Transverse colon (tissue), 4 donors: ENCODE measurements at regions not wholly inside any gene's neighbourhood (a gene's known extent, or its start where the extent isn't known, plus 50 kb on each side); places are given as distances from the start of the nearest gene placed in this dataset.

Experiments used
- DNase-seq: peaks from one replicate; pipeline ENCODE4 v3.0.0-alpha.2; 2019
- H3K27ac ChIP-seq, 4 donors: fragments of 200-600 bp; sonication (generic); 2 replicates each; pipeline ENCODE4 v1.5.1; 2016 to 2018; ENCODE audit warnings: inconsistent platforms in 4 of 4
- H3K27me3 ChIP-seq: fragments of 200-600 bp; sonication (generic); 2 replicates; pipeline ENCODE4 v1.5.1; 2017; ENCODE audit warnings: inconsistent platforms
- H3K36me3 ChIP-seq, 4 donors: fragments of 200-600 bp; sonication (generic); 2 replicates each; pipeline ENCODE4 v1.5.1; 2017 to 2019; ENCODE audit warnings: inconsistent platforms in 4 of 4
- H3K4me1 ChIP-seq, 4 donors: fragments of 200-600 bp; sonication (generic); 2 replicates each; pipeline ENCODE4 v1.5.1; 2017 to 2020; ENCODE audit warnings: inconsistent platforms in 4 of 4
- H3K4me3 ChIP-seq, 4 donors: fragments of 200-600 bp; sonication (generic); 1 replicate in 1 of 4; 2 replicates in 3 of 4; pipeline versions ENCODE4 v1.5.1 to v1.6.1; 2017 to 2019; ENCODE audit warnings: inconsistent platforms in 4 of 4
- H3K9me3 ChIP-seq, 2 donors: fragments of 200-600 bp; sonication (generic); 2 replicates each; pipeline ENCODE4 v1.5.1; 2017 to 2019; ENCODE audit warnings: inconsistent platforms in 2 of 2
- CTCF ChIP-seq, 5 experiments: fragments of 200-600 bp in 3 of 5; fragments of 450-650 bp in 2 of 5; sonication (generic) in 3 of 5; IDR thresholded peaks; 1 replicate in 2 of 5; 2 replicates in 3 of 5; pipeline ENCODE4 v1.5.1; 2016 to 2017; ENCODE audit warnings: antibody characterized with exemption in 5 of 5, inconsistent platforms in 3 of 5, mild to moderate bottlenecking in 2 of 5, moderate library complexity in 1 of 5
- EP300 ChIP-seq: sonication (generic); formaldehyde crosslinking; IDR thresholded peaks from one replicate; pipeline ENCODE4 v1.6.1; 2017; ENCODE audit warnings: antibody characterized with exemption, low read depth
- POLR2A ChIP-seq: fragments of 450-650 bp; IDR thresholded peaks from one replicate; pipeline ENCODE4 v1.6.1; 2016; ENCODE audit warnings: antibody characterized with exemption, mild to moderate bottlenecking, moderate library complexity
- POLR2AphosphoS5 ChIP-seq, 3 donors: sonication (generic); formaldehyde crosslinking; IDR thresholded peaks; one replicate each; pipeline ENCODE4 v1.6.1; 2016; ENCODE audit warnings: antibody characterized with exemption in 3 of 3
- WGBS, 2 donors: methylation state at CpG; one replicate each; pipeline ENCODE4 v1.1.5; 2018; ENCODE audit warnings: low coverage in 1 of 2; 5-methylcytosine and 5-hydroxymethylcytosine counted together
- in situ Hi-C, 4 donors: fragments of 200-750 bp; cut with MboI; loops; one replicate each; pipeline versions ENCODE4 v1.15.0 to v1.15.1; 2017; ENCODE audit warnings: low sequenced_read_pairs in 3 of 4, low pct_ligation_motif_present in 1 of 4, low pct_unique_long_range_greater_than_20kb in 1 of 4
- intact Hi-C: fragments of 100-400 bp; cut with DNase I; formaldehyde crosslinking; loops from one replicate; pipeline ENCODE4 v1.15.1; 2023; ENCODE audit warnings: low total_unique reads

- H3K9me3 ChIP-seq: no peaks in the 10 kb centered on the region
These were observed 88.4 kb upstream of the RHOU start for GRCh38 chr1:228646717-228647522.

GRCh38 chr1:228647523-228648444 lies 87.5 kb upstream of the RHOU start:
- DNase-seq: peak; percentile 44
- H3K36me3 ChIP-seq: no peaks in the 10 kb centered on the region
- intact Hi-C loops: no loop called here
- H3K4me3 ChIP-seq: peak overlapping the region in 3 of 4 donors; percentile 12 to 56 (median 29)
- no peak overlapping the region for H3K27ac ChIP-seq
- H3K9me3 ChIP-seq: no peaks in the 10 kb centered on the region
- TF ChIP-seq POLR2A (no peak), POLR2AphosphoS5 (IDR thresholded peaks at IDR 0.05) (peak in 2 of 3 donors; percentile 2 to 8), CTCF (IDR thresholded peaks at IDR 0.05) (no peak), EP300 (no peak)
- 4% methylated on average over 57 of the region's 67 CpGs; no CpG with 5 or more reads in 1 of the 2 donors for WGBS, 2 donors
- peaks cover 16 to 22% (median 18%) of the 10 kb centered on the region in 4 donors for H3K4me1 ChIP-seq
- in situ Hi-C loops: no loop called here
- peaks cover 62% of the 10 kb centered on the region for H3K27me3 ChIP-seq

More at GRCh38 chr1:228646717-228647522, 88.4 kb upstream of the RHOU start:
- in situ Hi-C loops (no loop called here), intact Hi-C loops (no loop called here)
- DNase-seq: peak; percentile 26
- Histone ChIP-seq H3K27ac (no peak overlapping the region), H3K4me1 (peaks cover 16 to 22% (median 18%) of the 10 kb centered on the region in 4 donors), H3K4me3 (peak overlapping the region; percentile 12 to 56 (median 22)), H3K36me3 (no peaks in the 10 kb centered on the region), H3K27me3 (peaks cover 53% of the 10 kb centered on the region)
- TF ChIP-seq POLR2AphosphoS5 (IDR thresholded peaks at IDR 0.05) (no peak), CTCF (IDR thresholded peaks at IDR 0.05) (no peak), EP300 (no peak), POLR2A (no peak)
- 0 to 1% methylated on average over 7 to 47 of the region's 49 CpGs for WGBS, 2 donors

GRCh38 chr1:228648647-228649383 lies 86.5 kb upstream of the RHOU start:
- no peak for TF ChIP-seq POLR2AphosphoS5 (IDR thresholded peaks at IDR 0.05)
- no peak for TF ChIP-seq CTCF (IDR thresholded peaks at IDR 0.05)
- no peak for TF ChIP-seq EP300
- no peak for TF ChIP-seq POLR2A
- in situ Hi-C loops (no loop called here), intact Hi-C loops (no loop called here)
- H3K4me3 ChIP-seq: peak overlapping the region in 1 of 4 donors; percentile 56
- 33 to 74% methylated on average over 3 to 16 of the region's 16 CpGs for WGBS, 2 donors
- DNase-seq: no peak
- peaks cover 16 to 22% (median 18%) of the 10 kb centered on the region in 4 donors for H3K4me1 ChIP-seq
- no peaks in the 10 kb centered on the region for H3K36me3 ChIP-seq
- peaks cover 72% of the 10 kb centered on the region for H3K27me3 ChIP-seq
- no peaks in the 10 kb centered on the region for H3K9me3 ChIP-seq
- H3K27ac ChIP-seq: no peak overlapping the region
